Stimulated activated CD4-positive, alpha-beta T cell treated with anti-CD3 and anti-CD28 coated beads, Interleukin-1b, Interleukin-23, amount 100 ng/mL, for 4 hours (primary cell): ENCODE measurements at regions not wholly inside any gene's neighbourhood (a gene's known extent, or its start where the extent isn't known, plus 50 kb on each side); places are given as distances from the start of the nearest gene placed in this dataset.

Experiments
- DNase-seq, 2 donors: peaks; one replicate each; pipeline ENCODE4 v3.0.0-alpha.2; 2020; ENCODE audit warnings: low read depth in 2 of 2

DNA sequence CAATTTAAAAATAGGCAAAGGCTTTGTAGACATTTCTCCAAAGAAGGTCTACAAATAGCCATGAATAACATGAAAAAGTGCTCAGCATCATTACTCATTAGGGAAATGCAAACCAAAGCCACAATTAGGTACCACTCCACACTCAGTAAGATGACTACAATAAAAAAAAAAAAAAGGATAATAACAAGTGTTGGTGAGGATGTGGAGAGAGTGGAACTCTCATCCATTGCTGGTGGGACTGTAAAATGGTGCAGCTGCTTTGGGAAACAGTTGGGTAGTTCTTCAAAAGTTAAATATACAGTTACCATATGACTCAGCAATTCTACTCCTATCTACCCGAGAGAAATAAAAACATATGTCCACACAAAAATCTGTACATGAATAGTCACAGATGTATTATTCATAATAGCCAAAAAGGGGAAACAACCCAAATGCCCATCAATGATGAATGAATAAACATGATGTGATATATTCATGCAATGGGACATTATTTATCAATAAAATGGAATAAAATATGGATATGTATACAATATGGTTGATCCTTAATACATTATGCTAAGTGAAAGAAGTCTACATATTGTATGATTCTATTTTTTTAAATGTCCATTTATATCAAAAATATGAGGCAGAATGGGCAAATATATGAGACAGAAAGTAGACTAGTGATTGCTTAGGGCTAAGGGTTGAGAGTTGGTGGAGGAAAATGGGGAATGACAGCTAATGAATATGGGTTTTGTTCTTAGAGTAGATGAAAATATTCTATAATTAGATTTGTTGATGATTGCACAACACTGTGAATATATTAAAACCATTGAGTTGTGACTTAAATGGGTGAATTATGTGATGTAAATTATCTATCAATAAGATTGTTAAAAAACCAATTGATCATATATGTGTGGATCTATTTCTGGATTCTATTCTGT lies 66.1 kb upstream of the SMAD3 start:
- no peak for DNase-seq

DNA sequence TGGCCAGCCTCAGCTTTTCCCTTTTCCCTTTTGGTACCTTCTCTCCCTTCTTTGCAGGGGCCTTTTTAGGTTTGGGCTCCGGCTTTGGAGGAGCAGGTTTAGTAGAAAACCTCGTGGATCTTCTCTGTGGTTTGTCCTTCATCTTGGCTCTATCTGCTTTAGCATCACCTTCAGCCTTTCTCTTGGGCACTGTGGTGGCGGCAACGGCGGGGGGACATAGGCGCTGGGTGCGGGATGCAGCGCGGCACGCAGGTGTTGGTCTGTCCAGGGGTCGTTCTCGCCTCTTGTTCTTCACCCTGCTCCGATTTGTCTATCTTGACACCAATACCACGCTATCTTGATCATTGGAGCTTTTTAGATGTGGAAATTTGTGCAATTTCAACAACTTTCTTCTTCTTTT lies 64.5 kb upstream of the SMAD3 start:
- no peak for DNase-seq

DNA sequence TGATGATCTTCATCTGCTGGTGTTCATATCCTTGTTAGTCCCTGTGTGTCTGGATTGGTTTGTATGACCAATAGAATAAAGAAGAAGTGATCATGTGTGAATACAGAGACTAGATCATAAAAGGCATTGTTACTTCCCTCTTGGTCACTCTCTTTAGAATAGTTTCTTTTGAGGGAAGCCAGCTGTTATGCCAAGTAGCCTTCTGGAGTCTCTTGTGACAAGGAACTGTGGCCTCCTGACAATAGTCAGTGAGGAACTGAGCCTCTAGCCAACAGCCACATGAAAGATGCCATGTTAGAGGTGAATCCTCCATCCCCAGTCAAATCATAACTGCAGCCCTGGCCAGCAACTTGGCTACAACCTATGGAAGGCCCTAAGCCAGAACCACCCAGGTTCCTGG lies 63.0 kb upstream of the SMAD3 start:
- DNase-seq: no peak

DNA sequence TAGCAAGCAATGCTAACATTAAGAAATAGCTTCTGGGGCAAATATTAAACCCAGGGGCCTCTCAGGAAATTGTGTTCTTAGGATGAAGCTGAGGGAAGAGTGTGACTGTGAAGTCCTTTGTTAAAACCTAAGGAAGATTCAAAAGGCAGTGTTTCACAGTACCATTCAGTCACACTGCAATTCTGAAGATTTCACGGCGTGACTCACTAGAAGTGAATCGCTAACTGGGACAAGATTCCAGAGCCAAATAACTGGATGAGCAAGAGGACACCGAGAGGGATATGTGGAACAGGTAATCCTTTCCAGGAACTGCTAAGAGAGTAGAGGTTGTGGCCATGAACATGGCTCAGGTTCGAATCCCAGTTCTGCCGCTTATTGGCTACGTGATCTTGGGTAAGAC lies 61.8 kb upstream of the SMAD3 start:
- no peak for DNase-seq

DNA sequence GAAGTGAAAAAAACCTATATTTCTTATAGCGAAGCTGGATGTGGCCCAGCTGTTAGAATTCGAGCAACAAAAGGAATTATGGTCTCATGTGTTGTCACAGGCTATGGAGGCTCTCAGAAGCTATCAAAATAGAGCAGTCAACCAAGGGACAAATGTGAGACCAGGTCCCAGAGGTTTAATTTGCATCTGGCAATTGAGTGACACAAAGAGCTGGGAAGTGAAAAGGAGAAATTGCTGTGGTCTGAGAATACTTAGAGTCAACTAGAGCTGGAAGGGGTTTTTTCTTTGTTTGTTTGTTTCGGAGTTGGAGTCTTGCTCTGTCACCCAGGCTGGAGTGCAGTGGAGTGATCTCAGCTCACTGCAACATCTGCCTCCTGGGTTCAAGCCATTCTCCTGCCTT lies 61.3 kb upstream of the SMAD3 start:
- DNase-seq: no peak

DNA sequence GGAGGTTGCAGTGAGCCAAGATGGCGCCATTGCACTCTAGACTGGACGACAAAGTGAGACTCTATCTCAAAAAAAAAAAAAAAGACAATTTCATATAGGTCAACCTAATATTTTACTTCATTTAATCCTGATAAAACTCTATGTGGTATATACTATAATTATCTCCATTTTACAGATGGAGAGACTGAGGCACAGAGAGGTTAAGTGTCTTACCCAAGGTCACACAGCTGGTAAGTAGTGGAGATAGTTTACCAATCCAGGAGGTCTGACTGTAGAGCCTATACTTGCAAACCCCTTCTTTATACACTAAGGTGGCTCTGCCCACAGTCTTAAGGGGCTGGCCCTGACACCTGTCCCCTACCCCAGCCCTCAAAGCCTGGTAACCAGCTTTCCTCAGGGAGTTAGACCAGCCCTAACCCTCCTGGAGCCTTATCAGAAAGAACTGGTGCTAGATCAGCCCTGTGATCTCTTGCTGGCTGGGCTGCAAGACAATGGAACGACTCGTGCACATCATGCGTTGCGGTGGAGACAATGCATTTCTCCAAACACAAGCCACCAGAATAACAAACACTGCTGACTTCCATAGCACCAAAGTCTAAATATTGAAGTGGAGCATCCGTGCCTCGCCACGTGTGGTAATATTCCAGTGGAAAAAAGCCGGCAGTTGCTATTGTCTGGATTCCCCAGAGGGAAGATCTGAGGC lies 60.0 kb upstream of the SMAD3 start:
- DNase-seq: no peak

DNA sequence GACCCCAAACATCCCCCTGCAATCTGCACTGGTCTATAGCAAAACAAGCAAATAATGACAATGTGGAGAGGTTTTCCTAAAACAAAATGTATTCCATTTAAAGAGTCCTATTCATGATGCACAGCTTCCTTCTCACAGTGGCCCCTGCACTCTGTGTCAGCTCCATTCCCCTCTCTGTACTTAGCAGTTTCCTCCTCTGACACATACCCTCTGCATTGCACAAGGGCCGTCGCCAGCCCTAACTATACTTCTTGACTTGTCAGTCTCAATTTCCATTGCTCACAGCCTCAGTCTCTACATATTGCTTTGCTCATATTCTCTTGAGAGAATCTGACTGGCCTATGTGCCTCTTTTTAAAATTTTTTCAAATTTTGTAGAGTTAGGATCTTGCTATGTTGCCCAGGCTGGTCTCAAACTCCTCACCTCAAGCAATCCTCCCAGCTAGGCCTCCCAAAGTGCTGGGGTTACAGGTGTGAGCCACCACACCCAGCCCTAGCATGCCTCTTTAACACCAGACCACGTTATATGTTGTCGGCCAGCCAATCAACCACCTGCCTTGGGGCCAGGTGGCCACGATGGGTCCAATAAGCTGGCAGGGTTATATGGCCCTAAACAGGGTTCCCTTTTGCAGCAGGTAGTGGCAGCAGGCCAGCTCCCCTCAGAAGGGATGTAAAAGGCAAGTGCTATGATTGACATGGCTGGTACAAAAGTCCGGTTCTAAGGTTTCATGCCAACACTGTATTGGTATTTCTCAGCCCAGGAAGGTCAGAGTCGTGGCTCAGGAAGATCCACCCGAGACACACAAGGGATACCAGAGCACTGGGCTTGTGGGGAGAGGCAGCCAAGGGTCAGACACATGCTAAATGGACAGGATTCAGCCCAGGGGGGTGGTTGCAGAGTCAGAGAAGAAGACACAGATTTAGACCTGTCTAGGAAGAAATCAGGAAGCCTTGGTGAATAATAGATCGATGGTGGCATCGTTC lies 59.0 kb upstream of the SMAD3 start:
- DNase-seq: no peak

DNA sequence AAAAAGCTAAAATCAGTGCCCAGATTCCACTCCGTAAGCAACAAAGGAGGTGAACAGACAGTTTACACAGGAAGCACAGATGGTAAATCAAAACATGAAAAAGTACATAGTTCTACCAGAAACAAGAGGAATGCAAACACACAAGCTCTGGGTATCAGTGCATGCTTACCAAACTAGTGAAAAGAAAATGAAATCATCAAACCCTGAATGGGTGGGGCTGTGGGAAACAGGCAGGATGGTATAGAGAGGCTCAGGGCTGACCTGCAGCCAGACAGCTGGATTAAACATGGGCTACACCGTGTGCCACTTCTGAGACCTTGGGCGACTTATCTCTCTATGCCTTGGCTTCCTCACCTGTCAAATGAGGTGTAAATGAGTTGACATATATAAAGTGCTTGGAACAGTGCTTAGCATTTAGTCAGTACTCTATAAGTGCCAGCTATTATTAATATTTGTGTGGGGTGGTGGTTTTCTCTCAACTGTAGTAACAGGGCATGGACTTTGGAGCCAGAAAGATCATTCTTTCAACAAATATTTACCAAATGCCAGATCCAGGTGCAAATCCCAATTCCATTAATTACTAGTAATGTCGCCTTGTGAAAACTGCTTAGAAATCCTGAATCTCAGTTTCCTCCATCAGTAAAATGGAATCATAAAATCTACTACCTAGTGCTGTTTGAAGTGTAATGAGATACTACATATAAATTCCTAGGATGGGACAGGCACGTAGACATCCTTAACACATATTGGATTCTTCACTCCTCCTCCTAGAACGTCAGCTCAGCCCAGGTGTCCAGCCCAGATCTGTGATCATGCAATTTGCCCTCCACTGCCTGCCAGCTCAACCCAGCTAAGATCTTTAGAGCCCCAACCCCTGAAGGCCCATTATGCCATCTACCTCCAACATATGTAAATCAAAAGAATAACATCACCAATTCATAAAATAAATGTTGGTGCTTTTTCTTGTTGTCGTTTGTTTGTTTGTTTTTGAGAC lies 55.5 kb upstream of the SMAD3 start:
- DNase-seq: no peak

DNA sequence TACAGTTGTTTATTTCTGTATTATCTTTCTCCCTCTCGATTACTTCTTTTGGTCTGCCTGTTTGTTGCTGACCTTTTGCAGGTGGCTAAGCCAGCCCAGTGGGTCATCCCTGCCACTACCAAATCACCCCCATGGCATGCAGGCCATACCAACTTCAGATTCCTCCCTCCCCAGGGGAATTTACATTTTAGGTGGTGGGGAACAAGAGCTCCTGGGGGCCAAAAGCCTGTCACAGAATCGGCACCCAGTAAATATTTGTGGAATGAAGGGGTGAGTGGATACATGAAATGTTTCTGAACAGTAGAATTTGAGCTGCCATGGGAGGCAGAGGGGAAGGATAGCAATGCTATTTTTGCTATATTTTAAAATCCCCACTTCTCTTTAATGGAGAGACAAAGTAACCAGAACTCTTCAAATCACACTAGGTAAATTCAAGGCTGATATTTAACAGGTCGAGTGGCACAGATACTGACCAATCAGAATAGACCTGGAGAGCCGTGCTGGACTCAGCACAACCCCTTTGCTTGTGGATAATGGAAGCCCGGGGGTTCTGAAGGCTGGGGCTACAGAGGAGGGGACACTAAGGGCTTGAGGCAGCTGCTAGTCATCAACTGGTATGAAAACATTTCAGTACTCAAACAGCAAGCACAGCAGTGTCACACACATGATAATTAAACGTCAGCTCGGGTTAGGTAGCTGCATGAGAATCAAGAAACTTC lies 54.3 kb upstream of the SMAD3 start:
- DNase-seq: no peak

DNA sequence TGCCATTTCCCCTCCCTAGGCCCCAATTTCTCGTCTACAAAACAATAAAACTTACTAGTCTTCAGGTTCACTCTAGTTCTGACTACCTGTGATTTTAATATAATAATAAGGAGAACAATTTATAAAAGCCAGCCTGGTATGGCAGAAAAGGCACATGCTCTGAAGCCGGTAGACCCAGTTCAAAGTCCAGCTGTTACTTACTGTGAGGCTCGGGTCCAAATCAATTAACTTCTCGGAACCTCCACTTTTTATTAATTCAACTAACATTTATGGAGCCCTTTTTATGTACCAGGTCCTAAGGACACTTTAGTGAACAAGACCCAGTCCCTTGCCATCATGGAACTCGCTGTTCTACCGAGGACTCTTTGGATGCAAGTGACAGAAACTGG lies 53.8 kb upstream of the SMAD3 start:
- DNase-seq: no peak

DNA sequence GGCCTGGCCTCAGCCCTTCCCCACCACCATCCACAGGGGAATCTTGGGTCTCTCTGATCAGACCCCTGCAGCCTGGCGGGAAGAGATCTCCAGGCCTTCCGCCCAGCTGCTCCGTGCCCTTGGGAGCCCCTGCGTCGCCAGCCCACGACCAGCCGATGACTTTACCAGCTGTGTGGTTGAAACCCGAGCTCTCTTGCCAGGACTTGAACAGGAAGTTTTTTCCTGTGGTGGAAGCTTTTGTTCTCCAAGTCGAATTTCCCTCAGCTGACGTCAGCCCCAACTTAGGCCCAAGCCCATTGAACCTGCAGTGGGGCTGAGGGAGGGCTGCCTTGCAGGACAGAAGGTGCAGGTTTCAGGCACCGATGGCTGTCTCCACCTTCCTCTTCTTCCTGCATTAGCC lies 51.7 kb upstream of the SMAD3 start:
- DNase-seq: no peak
